ENCODE measurements at regions not wholly inside any gene's neighbourhood (a gene's known extent, or its start where the extent isn't known, plus 50 kb on each side); places are given as distances from the start of the nearest gene placed in this dataset.

DNA sequence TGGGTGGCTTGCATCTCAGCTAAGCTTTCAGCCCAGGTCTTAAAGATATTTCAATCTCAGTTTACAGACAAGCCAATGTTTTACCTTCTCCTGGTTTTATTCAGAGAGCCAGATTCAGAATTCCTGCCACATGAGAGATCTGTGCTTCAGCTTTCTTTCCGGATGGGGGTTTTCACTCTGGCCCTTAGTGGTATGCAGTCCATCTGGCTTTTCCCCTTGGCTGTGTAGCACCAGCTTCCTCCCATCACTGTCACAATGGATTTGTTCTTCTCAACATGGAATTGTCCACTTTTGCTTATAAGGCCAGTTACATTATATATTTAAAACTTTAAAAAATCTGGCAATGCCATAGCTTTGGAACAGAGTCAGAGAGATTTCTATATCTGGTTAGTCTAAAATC, 303.9 kb downstream of the ETS1 start:
- H3K27ac Mint-ChIP-seq (ENCODE audit: low read depth, unreplicated experiment) = no peak overlapping the region
- H3K4me1 Mint-ChIP-seq (ENCODE audit: insufficient read depth, unreplicated experiment) = peaks cover 19% of the 10 kb centered on the region
- no peaks in the 10 kb centered on the region for H3K9me3 Mint-ChIP-seq (ENCODE audit: unreplicated experiment)
- no peak for TF ChIP-seq CTCF (IDR thresholded peaks at IDR 0.05; ENCODE audit: unreplicated experiment)
- no peaks in the 10 kb centered on the region for H3K36me3 Mint-ChIP-seq (ENCODE audit: insufficient read depth, unreplicated experiment)
- ChIA-PET CTCF (interaction anchor here (0.5 to 11.3 kb wide), 7 partner anchors 11 to 547 kb away, joined by 3 to 160 read pairs (median 7); no protein-coding TSS in a partner anchor), POLR2A (no interaction called here)
- intact Hi-C loops (cut with micrococcal nuclease) = no loop called here
- BruUV-seq (replicated peaks) = no TSS peak
- H3K4me3 Mint-ChIP-seq (ENCODE audit: unreplicated experiment) = no peak overlapping the region
- no peak for DNase-seq (ENCODE audit: unreplicated experiment)
- H3K27me3 Mint-ChIP-seq (ENCODE audit: insufficient read depth, unreplicated experiment) = no peaks in the 10 kb centered on the region

- no peak for DNase-seq (ENCODE audit: unreplicated experiment)
- BruUV-seq (replicated peaks) = no TSS peak
- intact Hi-C loops (cut with micrococcal nuclease) = no loop called here
- TF ChIP-seq CTCF (IDR thresholded peaks at IDR 0.05; ENCODE audit: unreplicated experiment) = no peak
- ChIA-PET CTCF (interaction anchor here (0.7 to 11.3 kb wide), 4 partner anchors 111 to 349 kb away, joined by 3 to 160 read pairs (median 6); no protein-coding TSS in a partner anchor), POLR2A (interaction anchor here (0.7 kb wide), 1 partner anchor 538 kb away, joined by 3 read pairs; no protein-coding TSS in a partner anchor)
- no peak overlapping the region for H3K4me3 Mint-ChIP-seq (ENCODE audit: unreplicated experiment)
- H3K27ac Mint-ChIP-seq (ENCODE audit: low read depth, unreplicated experiment) = no peak overlapping the region
- peaks cover 19% of the 10 kb centered on the region for H3K4me1 Mint-ChIP-seq (ENCODE audit: insufficient read depth, unreplicated experiment)
- no peaks in the 10 kb centered on the region for H3K36me3 Mint-ChIP-seq (ENCODE audit: insufficient read depth, unreplicated experiment)
- no peaks in the 10 kb centered on the region for H3K9me3 Mint-ChIP-seq (ENCODE audit: unreplicated experiment)
- H3K27me3 Mint-ChIP-seq (ENCODE audit: insufficient read depth, unreplicated experiment) = no peaks in the 10 kb centered on the region
Measured at GRCh38 chr11:128282053-128282452, 305.3 kb downstream of the ETS1 start.

GRCh38 chr11:128279866-128280265, 307.5 kb downstream of the ETS1 start:
- intact Hi-C loops (cut with micrococcal nuclease) = no loop called here
- Mint-ChIP-seq H3K4me1 (ENCODE audit: insufficient read depth, unreplicated experiment) (peaks cover 10% of the 10 kb centered on the region), H3K27me3 (ENCODE audit: insufficient read depth, unreplicated experiment) (no peaks in the 10 kb centered on the region), H3K27ac (ENCODE audit: low read depth, unreplicated experiment) (peak overlapping the region; percentile 27), H3K36me3 (ENCODE audit: insufficient read depth, unreplicated experiment) (no peaks in the 10 kb centered on the region), H3K9me3 (ENCODE audit: unreplicated experiment) (no peaks in the 10 kb centered on the region), H3K4me3 (ENCODE audit: unreplicated experiment) (no peak overlapping the region)
- TF ChIP-seq CTCF (IDR thresholded peaks at IDR 0.05; ENCODE audit: unreplicated experiment) = no peak
- POLR2A ChIA-PET = interaction anchor here (1.6 kb wide), 1 partner anchor 72 kb away, joined by 5 read pairs; no protein-coding TSS in a partner anchor
- DNase-seq (ENCODE audit: unreplicated experiment) = peak; percentile 30
- CTCF ChIA-PET = interaction anchor here (0.6 to 1.8 kb wide), 13 partner anchors 9 to 615 kb away, joined by 3 to 18 read pairs (median 4); no protein-coding TSS in a partner anchor
- BruUV-seq (replicated peaks) = no TSS peak

- intact Hi-C loops (cut with micrococcal nuclease) = no loop called here
- BruUV-seq (replicated peaks) = no TSS peak
- Mint-ChIP-seq H3K27ac (ENCODE audit: low read depth, unreplicated experiment) (no peak overlapping the region), H3K4me3 (ENCODE audit: unreplicated experiment) (no peak overlapping the region), H3K9me3 (ENCODE audit: unreplicated experiment) (peaks cover 6% of the 10 kb centered on the region), H3K36me3 (ENCODE audit: insufficient read depth, unreplicated experiment) (no peaks in the 10 kb centered on the region), H3K4me1 (ENCODE audit: insufficient read depth, unreplicated experiment) (peaks cover 7% of the 10 kb centered on the region), H3K27me3 (ENCODE audit: insufficient read depth, unreplicated experiment) (no peaks in the 10 kb centered on the region)
- POLR2A ChIA-PET = no interaction called here
- no peak for TF ChIP-seq CTCF (IDR thresholded peaks at IDR 0.05; ENCODE audit: unreplicated experiment)
- no peak for DNase-seq (ENCODE audit: unreplicated experiment)
- CTCF ChIA-PET = interaction anchor here (0.6 to 1.4 kb wide), 2 partner anchors 13 to 17 kb away, joined by 3 read pairs; no protein-coding TSS in a partner anchor
Measured at GRCh38 chr11:128273736-128274135, 313.6 kb downstream of the ETS1 start.

All from MCF 10A (cell line).